ENCODE measurements at regions not wholly inside any gene's neighbourhood (a gene's known extent, or its start where the extent isn't known, plus 50 kb on each side); places are given as distances from the start of the nearest gene placed in this dataset.
"Not testable (repeated sequence)": the region's sequence is repeated elsewhere in the genome, so short reads cannot be mapped to it uniquely, and the experiment has no call there.

DNA sequence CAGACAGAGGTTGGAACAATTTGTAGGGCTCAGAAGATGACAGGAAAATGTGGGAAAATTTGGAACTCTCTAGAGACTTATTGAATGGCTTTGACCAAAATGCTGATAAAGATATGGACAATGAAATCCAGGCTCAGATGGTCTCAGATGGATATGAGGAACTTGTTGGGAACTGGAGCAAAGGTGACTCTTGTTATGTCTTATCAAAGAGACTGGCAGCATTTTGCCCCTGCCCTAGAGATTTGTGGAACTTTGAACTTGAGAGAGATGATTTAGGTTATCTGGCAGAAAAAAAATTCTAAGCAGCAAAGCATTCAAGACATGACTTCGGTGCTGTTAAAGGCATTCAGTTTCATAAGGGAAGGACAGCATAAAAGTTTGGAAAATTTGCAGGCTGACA lies 347.9 kb upstream of the RPS23 start:
- not testable (repeated sequence) for H3K27ac Mint-ChIP-seq, H3K27me3 Mint-ChIP-seq, DNase-seq

GRCh38 chr5:82624062-82624461 lies 345.9 kb upstream of the RPS23 start:
- DNase-seq = no peak
- Mint-ChIP-seq H3K4me3 (no peak overlapping the region), H3K9me3 (peaks cover 0 to 1% of the 10 kb centered on the region in 2 donors), H3K27ac (no peak overlapping the region), H3K4me1 (ENCODE audit: low read depth in 2 of 2) (peaks cover 0 to 3% of the 10 kb centered on the region in 2 donors), H3K36me3 (ENCODE audit: insufficient read depth) (no peaks in the 10 kb centered on the region), H3K27me3 (no peaks in the 10 kb centered on the region)
- no peak for ATAC-seq (replicated peaks)

More for the DNA sequence above, 347.9 kb upstream of the RPS23 start:
- ATAC-seq (replicated peaks); H3K36me3 Mint-ChIP-seq (ENCODE audit: insufficient read depth); H3K4me3 Mint-ChIP-seq; H3K9me3 Mint-ChIP-seq; H3K4me1 Mint-ChIP-seq (ENCODE audit: low read depth in 2 of 2): not testable (repeated sequence)

DNA sequence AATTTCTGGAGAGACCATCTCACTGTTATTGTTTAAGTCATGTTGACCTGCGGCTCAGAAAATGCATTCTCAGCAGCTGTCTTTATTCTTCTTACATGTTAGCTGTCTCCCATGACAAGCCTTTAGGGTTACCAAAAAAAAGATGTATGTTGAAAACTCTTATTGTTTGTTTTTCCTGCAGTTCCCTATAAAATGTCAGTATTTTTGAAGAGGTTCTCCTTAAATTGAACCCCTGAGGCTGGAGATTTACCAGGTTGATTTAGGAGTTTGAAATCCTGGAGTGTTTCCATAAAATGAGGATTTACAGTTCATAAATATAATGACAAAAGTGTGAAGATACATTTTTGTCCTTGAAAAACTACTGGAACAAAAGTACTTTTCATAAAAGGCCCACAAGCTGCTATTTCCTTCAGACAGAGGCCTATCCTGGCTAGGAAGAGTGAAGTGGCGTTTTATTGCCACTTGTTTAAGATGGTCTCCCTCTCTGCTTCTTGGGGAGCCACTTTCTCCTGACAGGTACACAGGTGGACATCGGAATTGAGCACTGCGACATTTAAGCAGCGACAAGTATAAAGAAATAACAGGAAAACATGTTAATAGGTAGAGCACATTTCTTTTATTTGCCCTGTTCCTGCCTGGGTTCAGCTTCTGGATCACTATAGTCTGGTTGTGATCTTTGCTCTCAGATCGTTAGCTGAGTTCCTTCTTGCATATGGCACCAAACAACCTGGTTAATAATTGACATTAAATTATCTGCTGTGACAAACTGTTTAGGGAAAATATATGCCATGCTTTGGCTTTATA lies 344.8 kb upstream of the RPS23 start:
- H3K27ac Mint-ChIP-seq = no peak overlapping the region
- H3K4me1 Mint-ChIP-seq (ENCODE audit: low read depth in 2 of 2) = peaks cover 0 to 3% of the 10 kb centered on the region in 2 donors
- H3K4me3 Mint-ChIP-seq = no peak overlapping the region
- H3K9me3 Mint-ChIP-seq = peaks cover 5 to 7% of the 10 kb centered on the region in 2 donors
- ATAC-seq (replicated peaks) (no peak), DNase-seq (no peak)
- H3K36me3 Mint-ChIP-seq (ENCODE audit: insufficient read depth) = no peaks in the 10 kb centered on the region
- H3K27me3 Mint-ChIP-seq = no peaks in the 10 kb centered on the region

- Mint-ChIP-seq H3K9me3 (peaks cover 5 to 7% of the 10 kb centered on the region in 2 donors), H3K27ac (no peak overlapping the region), H3K36me3 (ENCODE audit: insufficient read depth) (no peaks in the 10 kb centered on the region), H3K27me3 (no peaks in the 10 kb centered on the region), H3K4me3 (no peak overlapping the region), H3K4me1 (ENCODE audit: low read depth in 2 of 2) (peaks cover 0 to 3% of the 10 kb centered on the region in 2 donors)
- DNase-seq (no peak), ATAC-seq (replicated peaks) (no peak)
Measured at GRCh38 chr5:82622205-82622604, 344.1 kb upstream of the RPS23 start.

- ATAC-seq (replicated peaks) (peak; percentile 57), DNase-seq (no peak)
- Mint-ChIP-seq H3K27ac (peak overlapping the region in 1 of 2 donors; percentile 87), H3K4me1 (ENCODE audit: low read depth in 2 of 2) (peaks cover 0 to 3% of the 10 kb centered on the region in 2 donors), H3K27me3 (no peaks in the 10 kb centered on the region), H3K4me3 (no peak overlapping the region), H3K36me3 (ENCODE audit: insufficient read depth) (no peaks in the 10 kb centered on the region), H3K9me3 (peaks cover 7% of the 10 kb centered on the region in 2 donors)
Measured at GRCh38 chr5:82620957-82621600, 342.9 kb upstream of the RPS23 start.

DNA sequence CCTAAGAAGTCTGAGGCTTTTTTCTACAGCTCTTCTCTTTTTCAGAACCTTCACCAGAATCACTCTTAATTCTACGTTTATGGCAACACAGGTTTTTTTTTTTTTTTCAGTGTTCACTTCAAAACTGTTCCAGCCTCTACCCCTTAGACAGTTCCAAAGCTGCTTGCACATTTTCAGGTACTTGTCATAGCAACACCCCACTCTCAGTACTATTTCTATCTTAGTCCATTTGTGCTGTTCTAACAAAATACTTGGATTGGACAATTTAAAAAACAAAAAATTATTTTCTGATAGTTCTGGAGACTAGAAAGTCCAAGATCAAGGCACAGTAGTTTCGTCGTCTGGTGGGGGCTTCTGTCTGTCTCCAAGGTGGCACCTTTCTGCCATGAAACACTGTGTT lies 340.9 kb upstream of the RPS23 start:
- peaks cover 0 to 3% of the 10 kb centered on the region in 2 donors for H3K4me1 Mint-ChIP-seq (ENCODE audit: low read depth in 2 of 2)
- H3K27ac Mint-ChIP-seq = no peak overlapping the region
- no peak for DNase-seq
- no peaks in the 10 kb centered on the region for H3K36me3 Mint-ChIP-seq (ENCODE audit: insufficient read depth)
- peaks cover 7 to 11% of the 10 kb centered on the region in 2 donors for H3K9me3 Mint-ChIP-seq
- H3K4me3 Mint-ChIP-seq = no peak overlapping the region
- H3K27me3 Mint-ChIP-seq = no peaks in the 10 kb centered on the region
- ATAC-seq (replicated peaks) = no peak

GRCh38 chr5:82614706-82615105 lies 336.6 kb upstream of the RPS23 start:
- ATAC-seq (replicated peaks) (no peak), DNase-seq (no peak)
- no peak overlapping the region for H3K27ac Mint-ChIP-seq
- peaks cover 0 to 2% of the 10 kb centered on the region in 2 donors for H3K4me1 Mint-ChIP-seq (ENCODE audit: low read depth in 2 of 2)
- no peaks in the 10 kb centered on the region for H3K36me3 Mint-ChIP-seq (ENCODE audit: insufficient read depth)
- H3K4me3 Mint-ChIP-seq = no peak overlapping the region
- H3K9me3 Mint-ChIP-seq = peaks cover 7 to 14% of the 10 kb centered on the region in 2 donors
- no peaks in the 10 kb centered on the region for H3K27me3 Mint-ChIP-seq

- Mint-ChIP-seq H3K9me3 (peaks cover 4 to 14% of the 10 kb centered on the region in 2 donors), H3K27ac (no peak overlapping the region), H3K4me1 (ENCODE audit: low read depth in 2 of 2) (peaks cover 0 to 2% of the 10 kb centered on the region in 2 donors), H3K4me3 (no peak overlapping the region), H3K36me3 (ENCODE audit: insufficient read depth) (no peaks in the 10 kb centered on the region), H3K27me3 (no peaks in the 10 kb centered on the region)
- ATAC-seq (replicated peaks) (no peak), DNase-seq (no peak)
Measured at GRCh38 chr5:82613891-82614290, 335.7 kb upstream of the RPS23 start.

DNA sequence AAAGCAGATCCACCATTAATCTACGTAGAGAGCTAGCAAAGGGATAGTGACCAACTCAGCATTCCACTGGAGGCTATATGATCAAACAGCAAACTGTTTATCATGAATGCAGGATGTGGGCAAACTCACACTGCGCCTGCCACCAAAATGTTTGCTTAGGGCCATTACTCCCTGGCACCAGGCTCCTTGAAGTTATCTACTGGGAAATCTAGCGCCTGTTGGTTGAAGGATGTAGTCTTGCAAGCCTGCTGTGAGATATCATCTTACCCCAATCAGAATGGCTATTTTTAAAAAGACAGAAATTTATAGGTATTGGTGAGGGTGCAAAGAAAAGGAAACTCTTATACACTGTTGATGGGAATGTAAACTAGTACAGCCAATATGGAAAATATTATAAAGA lies 332.5 kb upstream of the RPS23 start:
- ATAC-seq (replicated peaks) (no peak), DNase-seq (no peak)
- Mint-ChIP-seq H3K36me3 (ENCODE audit: insufficient read depth) (no peaks in the 10 kb centered on the region), H3K4me1 (ENCODE audit: low read depth in 2 of 2) (peaks cover 0 to 2% of the 10 kb centered on the region in 2 donors), H3K4me3 (no peak overlapping the region), H3K9me3 (peaks cover 6 to 13% of the 10 kb centered on the region in 2 donors), H3K27me3 (no peaks in the 10 kb centered on the region), H3K27ac (no peak overlapping the region)

- Mint-ChIP-seq H3K36me3 (ENCODE audit: insufficient read depth) (no peaks in the 10 kb centered on the region), H3K27ac (no peak overlapping the region)
- no peak for ATAC-seq (replicated peaks)
Measured at GRCh38 chr5:82605441-82605973, 327.4 kb upstream of the RPS23 start.

DNA sequence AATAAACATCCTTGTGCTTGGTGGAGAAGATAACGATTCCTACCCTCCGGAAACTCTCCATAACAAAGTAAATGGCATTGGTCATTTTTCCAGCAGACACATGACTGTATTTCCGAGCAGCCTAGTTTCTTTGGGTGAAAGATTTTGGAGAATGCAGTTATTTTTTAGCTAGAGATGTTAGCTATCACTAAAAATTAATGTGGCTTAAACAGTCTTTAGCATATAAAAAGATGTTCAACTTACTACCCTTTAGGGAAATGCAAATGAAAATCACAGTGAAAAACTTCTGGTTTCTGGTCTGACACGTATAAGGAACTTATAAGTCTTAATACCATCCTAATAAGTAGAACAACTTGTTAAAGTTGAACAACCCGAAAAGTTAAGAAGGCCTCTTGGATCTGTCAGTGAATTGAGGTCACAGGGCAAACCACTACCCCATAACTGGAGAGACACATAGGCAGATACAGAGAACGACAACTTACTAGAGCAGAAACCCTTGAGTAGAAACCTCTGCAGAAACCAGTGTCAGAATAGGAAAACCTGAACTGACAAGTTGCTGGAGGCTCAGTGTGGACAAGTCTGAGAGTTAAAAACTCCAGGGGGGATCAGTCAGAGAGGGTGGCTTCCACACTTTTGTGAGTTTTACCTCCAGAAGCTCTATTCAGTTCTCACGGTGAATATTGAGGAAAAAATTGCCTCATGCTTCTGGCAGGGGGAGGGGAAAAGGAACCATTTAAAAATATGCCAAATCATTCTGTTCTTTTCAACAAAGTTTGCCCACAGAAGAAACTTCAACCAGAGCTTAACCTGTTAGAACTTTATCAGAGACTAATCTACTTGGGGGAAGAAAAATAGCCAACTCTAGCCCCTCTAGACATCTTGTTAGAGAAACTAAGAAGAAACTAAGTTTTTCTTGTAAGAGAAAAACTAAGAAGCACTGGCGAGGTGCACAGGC lies 325.2 kb upstream of the RPS23 start:
- Mint-ChIP-seq H3K4me1 (ENCODE audit: low read depth in 2 of 2) (no peaks in the 10 kb centered on the region), H3K36me3 (ENCODE audit: insufficient read depth) (no peaks in the 10 kb centered on the region), H3K9me3 (peaks cover 6% of the 10 kb centered on the region in 2 donors), H3K4me3 (no peak overlapping the region), H3K27ac (no peak overlapping the region), H3K27me3 (no peaks in the 10 kb centered on the region)
- no peak for DNase-seq
- no peak for ATAC-seq (replicated peaks)

More at GRCh38 chr5:82605441-82605973, 327.4 kb upstream of the RPS23 start:
- no peak for DNase-seq
- Mint-ChIP-seq H3K27me3 (no peaks in the 10 kb centered on the region), H3K4me3 (no peak overlapping the region), H3K9me3 (peaks cover 6% of the 10 kb centered on the region in 2 donors), H3K4me1 (ENCODE audit: low read depth in 2 of 2) (peaks cover 0 to 2% of the 10 kb centered on the region in 2 donors)

GRCh38 chr5:82601861-82602260 lies 323.7 kb upstream of the RPS23 start:
- Mint-ChIP-seq H3K36me3 (ENCODE audit: insufficient read depth) (no peaks in the 10 kb centered on the region), H3K4me1 (ENCODE audit: low read depth in 2 of 2) (no peaks in the 10 kb centered on the region), H3K27me3 (no peaks in the 10 kb centered on the region), H3K9me3 (peaks cover 4 to 6% of the 10 kb centered on the region in 2 donors), H3K27ac (no peak overlapping the region), H3K4me3 (no peak overlapping the region)
- ATAC-seq (replicated peaks) = no peak
- no peak for DNase-seq

DNA sequence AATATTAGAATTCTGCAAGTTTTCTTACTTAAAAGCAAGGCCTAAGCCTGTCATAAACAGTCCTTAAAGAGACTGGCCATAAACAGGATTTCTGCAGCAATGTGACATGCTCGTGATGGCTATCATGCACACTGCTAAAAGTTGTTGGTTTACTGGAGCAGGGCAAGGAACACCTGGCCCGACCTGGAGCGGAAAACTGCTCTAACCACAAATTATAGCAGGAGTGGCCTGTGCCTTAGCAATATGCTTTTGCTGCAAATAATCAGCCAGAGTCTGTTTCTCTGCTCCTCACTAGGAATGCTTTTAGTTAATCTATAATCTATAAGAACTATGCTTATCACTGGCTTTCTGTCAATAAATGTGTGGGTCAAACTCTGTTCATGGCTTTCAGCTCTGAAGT lies 322.9 kb upstream of the RPS23 start:
- no peaks in the 10 kb centered on the region for H3K4me1 Mint-ChIP-seq (ENCODE audit: low read depth in 2 of 2)
- H3K36me3 Mint-ChIP-seq (ENCODE audit: insufficient read depth) = no peaks in the 10 kb centered on the region
- ATAC-seq (replicated peaks) (no peak), DNase-seq (no peak)
- H3K4me3 Mint-ChIP-seq = no peak overlapping the region
- H3K27me3 Mint-ChIP-seq = no peaks in the 10 kb centered on the region
- H3K27ac Mint-ChIP-seq = no peak overlapping the region
- H3K9me3 Mint-ChIP-seq = peaks cover 1 to 3% of the 10 kb centered on the region in 2 donors
